ENCODE measurements at regions not wholly inside any gene's neighbourhood (a gene's known extent, or its start where the extent isn't known, plus 50 kb on each side); places are given as distances from the start of the nearest gene placed in this dataset.

DNA sequence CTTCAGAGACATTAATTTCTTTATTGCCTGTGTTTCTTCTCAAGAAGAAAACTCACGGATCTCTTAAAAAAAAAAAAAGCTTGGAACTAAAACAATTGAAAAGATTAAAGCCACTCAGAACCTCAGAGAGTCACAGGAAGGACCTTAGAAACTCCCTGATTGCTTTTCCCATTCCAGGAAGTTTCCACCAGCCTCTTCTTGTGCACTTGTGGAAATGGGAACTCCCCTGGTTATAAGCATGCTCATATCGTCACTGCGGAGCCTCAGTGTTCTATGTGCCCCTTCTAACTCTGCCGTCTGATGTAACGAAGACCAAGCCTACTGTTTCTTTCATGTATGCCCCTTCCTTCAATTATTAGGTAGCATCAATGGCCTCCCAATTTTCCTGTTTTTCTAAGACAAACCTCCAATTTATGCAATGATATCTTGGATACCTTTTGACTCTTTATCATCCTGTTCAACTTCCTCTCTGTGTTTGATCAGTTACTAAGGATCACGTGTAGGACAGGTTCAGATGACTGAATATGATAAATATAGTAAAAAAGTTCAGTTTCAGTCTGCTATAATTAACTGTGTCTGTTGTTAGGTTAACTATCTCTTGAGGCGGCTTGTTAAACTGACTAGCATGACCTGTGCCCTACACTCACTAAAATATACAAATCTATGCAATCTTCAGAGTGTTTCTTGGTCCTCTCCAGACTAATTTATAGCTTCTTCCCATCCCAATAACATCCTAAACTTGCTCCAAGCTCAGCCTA, 593.7 kb upstream of the CHAC2 start:
- in situ Hi-C loops (cut with HindIII; ENCODE audit: low sequenced_read_pairs) = no loop called here
- DNase-seq (ENCODE audit: low read depth, low spot score) = no peak
- no peak for TF ChIP-seq CTCF (IDR thresholded peaks at IDR 0.05; ENCODE audit: low read depth, low read length)
- no peak overlapping the region for H3K4me3 ChIP-seq (ENCODE audit: low read depth, low read length)

DNA sequence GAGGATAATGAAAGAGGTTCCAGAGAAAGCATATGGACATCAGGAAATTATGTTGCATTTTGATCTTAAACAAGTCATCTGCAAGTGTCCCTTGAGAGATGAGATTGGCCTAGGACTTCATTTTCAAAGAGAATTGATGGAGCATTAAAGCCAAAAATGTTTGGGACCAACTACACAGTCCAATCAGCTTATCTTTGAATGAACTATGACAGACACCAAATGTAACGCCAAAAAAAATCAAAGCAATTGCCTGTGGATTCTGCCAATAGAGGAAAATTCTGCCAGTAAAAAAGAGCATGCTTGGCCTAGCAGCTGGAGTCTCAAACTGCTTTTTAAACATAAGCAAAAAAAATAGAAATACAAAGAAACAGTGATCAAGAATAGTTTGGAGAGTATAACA, 594.5 kb upstream of the CHAC2 start:
- H3K4me3 ChIP-seq (ENCODE audit: low read depth, low read length) = no peak overlapping the region
- TF ChIP-seq CTCF (IDR thresholded peaks at IDR 0.05; ENCODE audit: low read depth, low read length) = no peak
- in situ Hi-C loops (cut with HindIII; ENCODE audit: low sequenced_read_pairs) = no loop called here
- no peak for DNase-seq (ENCODE audit: low read depth, low spot score)

DNA sequence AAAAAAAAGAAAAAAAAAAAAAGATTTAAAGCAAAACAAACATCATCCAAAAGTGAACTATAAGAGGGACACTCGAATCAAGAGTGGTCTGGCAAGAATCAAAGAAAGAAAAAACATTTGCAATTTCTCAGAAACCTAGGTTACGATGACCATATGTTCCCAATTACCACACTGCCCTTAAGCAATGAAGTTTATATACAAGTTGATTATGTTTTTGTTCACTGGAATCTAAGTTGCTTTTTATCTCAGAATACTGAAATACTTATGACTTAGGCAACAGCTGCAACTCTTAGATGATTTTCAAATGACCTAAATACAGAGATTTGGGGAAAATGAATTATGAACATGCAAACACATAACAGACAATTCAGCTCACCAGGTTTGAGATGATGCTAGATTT, 597.1 kb upstream of the CHAC2 start:
- no peak for TF ChIP-seq CTCF (IDR thresholded peaks at IDR 0.05; ENCODE audit: low read depth, low read length)
- DNase-seq (ENCODE audit: low read depth, low spot score) = no peak
- in situ Hi-C loops (cut with HindIII; ENCODE audit: low sequenced_read_pairs) = no loop called here
- H3K4me3 ChIP-seq (ENCODE audit: low read depth, low read length) = no peak overlapping the region

GRCh38 chr2:53167227-53167626, 600.4 kb upstream of the CHAC2 start:
- no peak for TF ChIP-seq CTCF (IDR thresholded peaks at IDR 0.05; ENCODE audit: low read depth, low read length)
- no peak for DNase-seq (ENCODE audit: low read depth, low spot score)
- no peak overlapping the region for H3K4me3 ChIP-seq (ENCODE audit: low read depth, low read length)
- in situ Hi-C loops (cut with HindIII; ENCODE audit: low sequenced_read_pairs) = no loop called here

GRCh38 chr2:53150146-53150545, 617.5 kb upstream of the CHAC2 start:
- TF ChIP-seq CTCF (IDR thresholded peaks at IDR 0.05; ENCODE audit: low read depth, low read length) = no peak
- in situ Hi-C loops (cut with HindIII; ENCODE audit: low sequenced_read_pairs) = no loop called here
- H3K4me3 ChIP-seq (ENCODE audit: low read depth, low read length) = no peak overlapping the region
- DNase-seq (ENCODE audit: low read depth, low spot score) = no peak

- in situ Hi-C loops (cut with HindIII; ENCODE audit: low sequenced_read_pairs) = no loop called here
- TF ChIP-seq CTCF (IDR thresholded peaks at IDR 0.05; ENCODE audit: low read depth, low read length) = no peak
- no peak overlapping the region for H3K4me3 ChIP-seq (ENCODE audit: low read depth, low read length)
Observed at GRCh38 chr2:53148221-53148620, 619.4 kb upstream of the CHAC2 start.

More at GRCh38 chr2:53148221-53148620, 619.4 kb upstream of the CHAC2 start:
- DNase-seq (ENCODE audit: low read depth, low spot score) = no peak
